ENCODE measurements at regions not wholly inside any gene's neighbourhood (a gene's known extent, or its start where the extent isn't known, plus 50 kb on each side); places are given as distances from the start of the nearest gene placed in this dataset.

DNA sequence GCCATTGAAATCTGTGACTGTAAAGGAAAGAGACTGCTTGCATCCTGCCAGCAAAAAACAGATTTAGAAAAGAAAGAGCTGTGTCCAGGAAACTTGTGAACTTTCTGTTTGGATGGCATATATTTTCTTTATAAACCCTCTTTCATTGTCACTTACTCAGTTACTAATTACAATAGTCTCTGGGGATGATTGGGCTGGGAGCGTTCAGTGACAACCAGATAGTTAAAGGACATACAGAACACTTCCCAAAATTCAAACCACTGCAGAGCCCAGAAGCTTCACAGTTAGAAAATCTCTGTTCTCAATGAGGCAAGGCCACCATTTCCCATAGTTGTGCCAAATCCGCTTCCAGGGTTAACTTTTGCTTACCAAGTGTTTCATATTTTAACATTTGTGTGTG, 98.6 kb upstream of the TAB2 start:
- no peak for DNase-seq

- DNase-seq, result no peak
These were observed 96.4 kb upstream of the TAB2 start for GRCh38 chr6:149220882-149221773.

GRCh38 chr6:149221774-149222070, 95.8 kb upstream of the TAB2 start:
- DNase-seq, result no peak

DNA sequence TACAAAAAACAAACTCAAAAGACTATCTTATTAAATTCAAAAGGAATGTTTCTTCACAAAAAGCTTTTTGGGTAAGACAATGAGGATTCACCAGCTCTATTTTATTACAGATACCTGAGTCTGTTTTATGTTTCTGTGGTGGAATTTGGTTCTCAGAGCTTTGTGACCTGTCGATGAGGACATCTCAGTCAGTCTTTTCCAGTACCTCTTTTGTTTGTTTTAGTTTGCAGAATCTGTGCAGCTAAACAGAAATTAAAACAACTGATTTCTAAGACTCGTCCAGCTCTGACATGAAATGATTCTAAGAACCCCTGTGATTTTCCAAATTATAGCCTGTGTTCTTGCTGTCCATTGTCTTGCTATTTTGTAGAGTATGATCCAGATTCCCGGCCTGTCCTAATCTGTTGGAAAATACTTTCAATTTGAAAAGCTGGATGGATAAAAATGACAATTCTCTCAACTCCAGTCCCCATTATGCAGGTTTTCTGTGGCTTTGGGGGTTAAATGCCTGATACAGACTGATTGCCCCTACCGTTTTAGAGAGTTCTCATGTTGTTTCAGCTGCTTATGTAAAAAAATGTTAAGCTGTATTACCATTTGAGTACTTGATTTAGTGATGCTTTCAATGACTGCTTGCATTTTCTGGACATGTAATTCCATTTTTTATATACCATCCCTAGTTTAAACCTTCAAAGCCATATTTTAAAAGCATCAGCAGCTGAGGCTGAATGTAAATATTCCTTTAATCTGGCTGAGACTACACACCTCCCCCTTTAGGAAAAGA, 94.2 kb upstream of the TAB2 start:
- DNase-seq, result no peak

GRCh38 chr6:149223904-149224351, 93.6 kb upstream of the TAB2 start:
- DNase-seq, result no peak

GRCh38 chr6:149224399-149224798, 93.1 kb upstream of the TAB2 start:
- no peak for DNase-seq

DNA sequence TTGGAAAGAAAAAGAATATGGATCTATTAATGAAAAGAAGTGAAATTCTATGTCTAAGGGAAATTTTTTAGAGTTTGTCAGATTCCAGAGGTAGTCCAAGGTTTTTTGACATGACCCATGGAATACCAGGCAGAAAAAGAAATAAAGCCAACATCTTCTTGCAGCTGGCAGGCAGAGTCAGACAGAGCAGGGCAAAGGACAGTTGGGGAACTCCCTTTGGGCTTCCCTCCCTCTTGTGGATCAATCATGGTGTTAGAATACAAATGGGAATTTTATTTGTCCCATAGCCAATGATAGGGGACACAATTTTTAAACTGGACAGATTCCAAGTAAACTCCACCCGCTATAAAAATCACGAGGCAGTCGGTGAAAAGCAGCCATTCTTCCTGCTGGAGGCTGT, 92.1 kb upstream of the TAB2 start:
- no peak for DNase-seq

DNA sequence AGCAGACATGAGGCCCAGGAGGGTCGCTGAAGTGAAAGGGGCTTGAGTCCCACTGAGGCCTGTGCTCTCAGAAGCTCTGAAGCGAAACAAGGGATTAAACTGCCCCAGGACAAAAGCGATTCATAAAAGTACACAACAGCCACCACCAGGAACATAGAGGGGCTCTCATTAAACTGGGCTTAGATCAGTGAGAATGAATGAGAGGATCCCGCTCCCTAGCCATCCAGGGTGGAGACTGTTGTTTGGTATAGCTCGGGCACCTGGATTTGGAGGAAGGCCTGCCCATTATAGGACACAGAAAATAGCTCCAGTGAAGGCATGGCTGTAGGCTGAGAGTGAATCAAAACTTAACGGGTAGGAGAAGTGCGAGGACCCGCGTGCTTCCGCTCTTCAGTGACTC, 91.6 kb upstream of the TAB2 start:
- no peak for DNase-seq

GRCh38 chr6:149227796-149228195, 89.7 kb upstream of the TAB2 start:
- no peak for DNase-seq

- no peak for DNase-seq
These were observed 89.1 kb upstream of the TAB2 start for GRCh38 chr6:149228311-149228955.

- no peak for DNase-seq
These were observed 88.4 kb upstream of the TAB2 start for GRCh38 chr6:149229096-149229495.

GRCh38 chr6:149230712-149231460, 86.6 kb upstream of the TAB2 start:
- no peak for DNase-seq

GRCh38 chr6:149231778-149232177, 85.7 kb upstream of the TAB2 start:
- DNase-seq, result peak; percentile 0

- DNase-seq, result peak; percentile 38
These were observed 84.3 kb upstream of the TAB2 start for GRCh38 chr6:149233056-149233715.

DNA sequence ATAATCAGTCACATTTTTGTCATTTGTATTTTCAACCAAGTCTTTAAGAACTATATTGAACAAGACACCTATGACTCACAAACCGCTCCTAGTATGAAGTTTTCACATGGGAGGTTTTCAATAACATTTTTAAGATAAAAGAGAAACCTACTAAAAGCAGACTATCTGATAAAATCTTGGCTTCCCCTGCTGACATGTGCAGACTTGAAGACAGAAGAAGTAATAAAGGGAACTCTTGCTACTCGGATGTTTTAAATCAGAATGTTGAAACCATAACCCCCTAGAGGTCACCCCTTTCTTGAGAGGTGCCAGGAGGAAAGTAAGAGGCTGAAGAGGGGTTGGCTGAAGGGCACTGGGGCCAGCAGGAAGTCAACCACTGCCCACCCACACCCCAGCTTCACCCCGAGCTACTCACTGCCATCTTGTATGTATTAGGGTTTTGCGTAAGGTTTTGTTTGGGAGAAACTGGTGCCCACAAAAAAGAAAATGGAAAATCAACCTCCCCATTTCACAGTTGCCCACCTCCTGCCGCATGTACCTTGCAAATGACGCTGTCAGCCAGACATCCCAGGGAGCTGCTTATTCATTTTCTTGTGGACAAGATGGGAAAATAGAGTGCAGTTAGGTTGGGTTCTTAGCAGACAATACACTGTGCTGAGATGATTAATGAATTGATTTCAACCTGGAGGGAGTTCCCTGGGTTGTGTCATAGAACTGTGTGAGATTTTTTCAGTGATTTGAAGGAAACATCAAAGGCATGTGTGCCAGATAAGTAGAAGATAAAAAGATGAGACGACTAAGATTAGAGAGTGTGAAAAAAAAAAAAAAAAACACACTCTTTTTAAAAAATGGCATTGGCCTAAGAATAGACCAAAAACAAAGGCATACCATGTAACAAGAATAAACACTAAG, 83.2 kb upstream of the TAB2 start:
- no peak for DNase-seq

GRCh38 chr6:149235130-149235561, 82.4 kb upstream of the TAB2 start:
- peak; percentile 63 for DNase-seq

DNA sequence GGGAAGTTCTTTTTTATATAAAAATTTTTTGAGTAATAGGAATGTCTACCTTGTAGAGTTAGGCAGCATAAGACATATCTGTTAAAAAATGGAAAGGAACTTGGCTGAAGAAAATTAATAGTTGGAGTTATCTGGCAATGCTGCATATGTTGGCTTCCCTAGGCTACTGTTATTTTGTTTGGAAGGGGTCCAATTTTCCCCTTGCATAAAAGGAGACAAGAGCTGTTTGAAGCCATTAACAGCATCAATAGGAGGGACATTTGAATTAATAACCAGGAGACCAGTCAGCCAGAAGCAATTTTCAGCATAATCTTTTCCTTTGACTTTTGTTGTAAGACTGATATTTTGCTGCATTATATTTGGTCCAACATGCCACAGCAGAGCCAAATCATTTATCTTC, 80.9 kb upstream of the TAB2 start:
- peak; percentile 3 for DNase-seq

DNA sequence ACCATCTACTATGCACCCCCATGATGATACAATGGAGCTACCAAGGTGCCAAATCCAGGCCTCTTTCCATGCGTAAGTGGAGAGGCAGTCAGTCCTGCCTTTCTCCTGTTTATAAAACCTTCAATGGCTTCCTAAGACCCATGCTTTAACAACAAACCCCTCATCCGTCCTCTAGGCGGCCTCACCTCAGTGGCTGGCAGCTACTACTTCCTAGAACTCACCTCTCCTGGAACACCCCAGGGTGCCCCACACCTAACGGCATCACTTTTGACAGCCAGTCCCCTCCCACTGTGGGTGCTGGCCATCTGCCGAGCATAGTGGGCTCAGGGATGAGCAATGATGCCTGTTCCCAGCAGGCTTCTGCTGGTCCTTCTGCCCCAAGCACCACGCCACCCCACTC, 80.0 kb upstream of the TAB2 start:
- DNase-seq, result no peak

DNA sequence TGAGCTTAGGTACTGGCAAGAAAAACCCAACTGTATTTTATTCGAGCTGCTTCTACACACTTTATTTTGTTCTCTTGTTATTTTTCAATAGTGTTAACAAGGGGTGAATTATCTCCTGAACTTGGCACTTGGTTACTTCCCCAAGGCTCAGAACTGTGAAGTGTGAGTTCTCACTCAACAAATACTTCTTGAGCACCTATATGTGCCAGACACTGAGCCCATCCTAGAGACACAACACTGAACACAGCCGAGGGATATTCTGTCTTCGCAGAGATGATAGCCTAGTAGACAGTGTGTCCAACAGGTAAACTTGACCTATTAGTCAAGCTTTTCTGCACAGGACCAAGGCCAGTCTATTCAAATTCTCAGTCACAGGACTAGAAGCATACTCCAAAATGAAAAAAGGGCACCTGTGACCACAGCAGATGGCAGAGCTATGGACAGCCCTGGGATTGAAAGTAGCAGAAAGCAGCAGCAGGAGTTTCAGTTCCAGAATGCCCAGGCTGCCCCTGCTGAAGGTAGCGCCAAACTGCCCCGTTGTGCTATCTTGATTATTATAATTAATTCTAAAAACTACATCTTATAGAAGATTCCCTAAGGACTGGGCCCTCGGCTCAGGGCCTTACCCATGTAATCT, 77.8 kb upstream of the TAB2 start:
- no peak for DNase-seq

GRCh38 chr6:149242883-149243282, 74.6 kb upstream of the TAB2 start:
- DNase-seq, result no peak

- no peak for DNase-seq
These were observed 73.4 kb upstream of the TAB2 start for GRCh38 chr6:149244105-149244504.
